ENCODE measurements at regions not wholly inside any gene's neighbourhood (a gene's known extent, or its start where the extent isn't known, plus 50 kb on each side); places are given as distances from the start of the nearest gene placed in this dataset.

DNA sequence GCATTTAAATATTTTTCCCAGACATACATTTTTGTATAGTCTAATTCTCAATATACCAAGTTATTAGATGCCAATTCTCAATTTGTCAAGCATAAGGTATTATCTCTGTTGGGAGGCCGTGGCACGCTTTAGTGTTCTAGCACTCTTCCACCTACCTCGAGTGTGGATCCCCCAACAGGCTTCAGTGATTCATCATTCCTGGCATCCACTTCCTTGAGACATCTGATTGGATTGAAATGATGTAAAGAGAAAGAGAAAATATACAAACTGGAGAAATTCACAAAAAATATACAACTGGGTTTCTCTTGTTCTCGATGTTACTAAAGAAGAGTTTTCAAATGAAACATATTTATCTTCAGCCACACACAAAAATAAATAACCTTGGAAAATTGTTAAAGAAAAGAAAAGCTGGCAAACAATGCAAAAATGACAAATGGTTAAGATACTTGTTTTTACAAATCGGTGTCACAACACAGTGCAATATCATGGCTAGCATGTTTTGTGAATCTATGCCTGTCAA is 218.0 kb upstream of the CDIN1 start:
- TF ChIP-seq, protein P1, sequence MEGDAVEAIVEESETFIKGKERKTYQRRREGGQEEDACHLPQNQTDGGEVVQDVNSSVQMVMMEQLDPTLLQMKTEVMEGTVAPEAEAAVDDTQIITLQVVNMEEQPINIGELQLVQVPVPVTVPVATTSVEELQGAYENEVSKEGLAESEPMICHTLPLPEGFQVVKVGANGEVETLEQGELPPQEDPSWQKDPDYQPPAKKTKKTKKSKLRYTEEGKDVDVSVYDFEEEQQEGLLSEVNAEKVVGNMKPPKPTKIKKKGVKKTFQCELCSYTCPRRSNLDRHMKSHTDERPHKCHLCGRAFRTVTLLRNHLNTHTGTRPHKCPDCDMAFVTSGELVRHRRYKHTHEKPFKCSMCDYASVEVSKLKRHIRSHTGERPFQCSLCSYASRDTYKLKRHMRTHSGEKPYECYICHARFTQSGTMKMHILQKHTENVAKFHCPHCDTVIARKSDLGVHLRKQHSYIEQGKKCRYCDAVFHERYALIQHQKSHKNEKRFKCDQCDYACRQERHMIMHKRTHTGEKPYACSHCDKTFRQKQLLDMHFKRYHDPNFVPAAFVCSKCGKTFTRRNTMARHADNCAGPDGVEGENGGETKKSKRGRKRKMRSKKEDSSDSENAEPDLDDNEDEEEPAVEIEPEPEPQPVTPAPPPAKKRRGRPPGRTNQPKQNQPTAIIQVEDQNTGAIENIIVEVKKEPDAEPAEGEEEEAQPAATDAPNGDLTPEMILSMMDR (IDR thresholded peaks at IDR 0.05) = no peak
- TF ChIP-seq POLR2A (IDR thresholded peaks at IDR 0.05) = no peak
